Pancreas (tissue), 10 donors: ENCODE measurements at regions not wholly inside any gene's neighbourhood (a gene's known extent, or its start where the extent isn't known, plus 50 kb on each side); places are given as distances from the start of the nearest gene placed in this dataset.

Source experiments
- ATAC-seq, 4 donors: fragments of 200-7000 bp; cut with Tn5 transposase; one replicate each; pipeline versions ENCODE4 v1.8.0 to v1.9.1; 2020; ENCODE audit warnings: mild to moderate bottlenecking in 4 of 4, moderate library complexity in 4 of 4
- DNase-seq, 6 donors: peaks; one replicate each; pipeline ENCODE4 v3.0.0-alpha.2; 2020
- FAIRE-seq: peaks from 2 replicates; lab custom pipeline; 2012; peaks lifted over from hg19 to GRCh38; lab: Jason Lieb, UNC
- H3K27ac ChIP-seq, 4 donors: fragments of 200-600 bp; sonication (generic); 1 replicate in 3 of 4; 2 replicates in 1 of 4; pipeline versions ENCODE4 v1.5.0 to v1.8.0; 2020
- H3K27me3 ChIP-seq, 4 donors: fragments of 200-600 bp; one replicate each; pipeline ENCODE4 v1.8.0; 2021
- H3K36me3 ChIP-seq, 3 donors: fragments of 200-600 bp; sonication (generic) in 1 of 3; one replicate each; pipeline versions ENCODE4 v1.5.0 to v1.8.0; 2020 to 2021
- H3K4me1 ChIP-seq, 3 donors: fragments of 200-600 bp; one replicate each; pipeline ENCODE4 v1.8.0; 2021
- H3K4me3 ChIP-seq, 4 donors: fragments of 200-600 bp; sonication (generic) in 2 of 4; one replicate each; pipeline versions ENCODE4 v1.5.0 to v1.8.0; 2020 to 2021
- H3K9me3 ChIP-seq, 4 donors: fragments of 200-600 bp; one replicate each; pipeline ENCODE4 v1.8.0; 2021
- WGBS, 2 donors: extraction: QIAGEN DNeasy Blood & Tissue Kit; methylation state at CpG; one replicate each; pipeline ENCODE4 v1.1.7; 2013; 5-methylcytosine and 5-hydroxymethylcytosine counted together
- intact Hi-C, 3 donors: fragments of 100-400 bp; cut with DNase I; formaldehyde crosslinking; loops; one replicate each; pipeline versions ENCODE4 v1.11.1 to v1.14.2; 2022
- TF ChIP-seq, protein P1 (sequence below), 4 donors: fragments of 200-600 bp; sonication (generic) in 3 of 4; IDR thresholded peaks; one replicate each; pipeline versions ENCODE4 v1.5.0 to v1.8.0; 2021; ENCODE audit warnings: antibody characterized with exemption in 4 of 4
- donor health status: healthy with polysubstance abuse.
- donor health status: DM: no; HTN: no; CAD: no; lungs with moderate emphysema.
- donor health status: DM: no; HTN: no; CAD: no.
- donor health status: control.
- donor health status: control.
- donor health status: Bipolar disorder and iron deficiency.
- donor health status: DM: yes; HTN: yes; CAD: no.
- donor health status: DM: no; HTN: no; CAD: no.
- donor health status: DM: no; HTN: no; CAD: no.
- donor health status: DM: yes; HTN: yes; CAD: no.

DNA sequence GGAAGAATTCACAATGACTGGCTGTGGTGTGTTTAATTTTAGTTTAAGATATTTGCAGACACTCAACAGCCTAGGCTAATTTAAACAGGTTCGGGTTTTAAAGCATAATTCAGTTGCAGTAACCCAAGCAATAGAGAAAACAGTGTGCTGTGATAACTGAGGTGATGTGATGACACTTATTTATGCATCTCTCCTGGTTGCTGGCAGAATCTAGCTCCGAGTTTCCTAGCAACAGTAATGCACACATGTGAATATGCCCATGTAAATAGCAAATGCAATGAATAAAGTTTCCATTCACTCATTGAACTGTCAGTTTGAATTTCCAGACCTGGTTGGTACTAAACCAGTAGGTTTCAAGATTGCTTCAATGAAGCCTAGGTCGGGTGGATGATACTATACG is 426.5 kb downstream of the TMX3 start:
- FAIRE-seq: no peak
- Histone ChIP-seq H3K36me3 (no peaks in the 10 kb centered on the region), H3K9me3 (no peaks in the 10 kb centered on the region), H3K4me3 (no peak overlapping the region), H3K27me3 (no peaks in the 10 kb centered on the region), H3K27ac (no peak overlapping the region), H3K4me1 (no peaks in the 10 kb centered on the region)
- no peak for DNase-seq
- no peak for ATAC-seq
- intact Hi-C loops: no loop called here
- TF ChIP-seq, protein P1, sequence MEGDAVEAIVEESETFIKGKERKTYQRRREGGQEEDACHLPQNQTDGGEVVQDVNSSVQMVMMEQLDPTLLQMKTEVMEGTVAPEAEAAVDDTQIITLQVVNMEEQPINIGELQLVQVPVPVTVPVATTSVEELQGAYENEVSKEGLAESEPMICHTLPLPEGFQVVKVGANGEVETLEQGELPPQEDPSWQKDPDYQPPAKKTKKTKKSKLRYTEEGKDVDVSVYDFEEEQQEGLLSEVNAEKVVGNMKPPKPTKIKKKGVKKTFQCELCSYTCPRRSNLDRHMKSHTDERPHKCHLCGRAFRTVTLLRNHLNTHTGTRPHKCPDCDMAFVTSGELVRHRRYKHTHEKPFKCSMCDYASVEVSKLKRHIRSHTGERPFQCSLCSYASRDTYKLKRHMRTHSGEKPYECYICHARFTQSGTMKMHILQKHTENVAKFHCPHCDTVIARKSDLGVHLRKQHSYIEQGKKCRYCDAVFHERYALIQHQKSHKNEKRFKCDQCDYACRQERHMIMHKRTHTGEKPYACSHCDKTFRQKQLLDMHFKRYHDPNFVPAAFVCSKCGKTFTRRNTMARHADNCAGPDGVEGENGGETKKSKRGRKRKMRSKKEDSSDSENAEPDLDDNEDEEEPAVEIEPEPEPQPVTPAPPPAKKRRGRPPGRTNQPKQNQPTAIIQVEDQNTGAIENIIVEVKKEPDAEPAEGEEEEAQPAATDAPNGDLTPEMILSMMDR (IDR thresholded peaks at IDR 0.05): no peak
- 35 to 60% methylated on average over 4 of the region's 4 CpGs for WGBS, 2 donors

DNA sequence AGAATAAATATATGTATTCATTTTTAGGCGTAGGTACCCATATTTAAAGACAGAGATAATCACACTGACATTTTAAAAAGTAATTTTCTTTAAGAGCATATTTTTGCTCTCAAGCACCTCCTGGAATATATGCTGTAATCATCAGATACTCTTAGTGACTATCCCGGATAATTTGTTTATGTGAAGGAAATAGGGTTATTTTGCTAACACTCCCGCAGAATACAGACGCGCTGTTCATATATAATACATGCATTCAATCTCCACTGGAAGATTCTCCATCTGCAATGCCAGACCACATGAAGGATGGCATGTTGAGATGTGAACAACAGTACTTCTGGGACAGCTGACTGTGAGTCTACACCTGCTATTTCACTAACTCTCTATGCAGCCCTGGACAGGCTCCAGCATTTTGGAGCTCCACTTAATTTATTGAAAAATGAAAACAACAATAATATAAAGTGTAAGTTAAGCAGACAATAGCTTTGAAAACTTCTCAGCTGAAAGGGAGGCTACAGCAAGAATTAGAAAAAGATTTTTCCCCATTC is 430.6 kb downstream of the TMX3 start:
- ATAC-seq: no peak
- 70 to 73% methylated on average over 5 of the region's 5 CpGs for WGBS, 2 donors
- H3K9me3 ChIP-seq: no peaks in the 10 kb centered on the region
- H3K27me3 ChIP-seq: no peaks in the 10 kb centered on the region
- FAIRE-seq: no peak
- TF ChIP-seq, protein P1 (IDR thresholded peaks at IDR 0.05): no peak
- no peaks in the 10 kb centered on the region for H3K36me3 ChIP-seq
- H3K27ac ChIP-seq: no peak overlapping the region
- no peak overlapping the region for H3K4me3 ChIP-seq
- no peaks in the 10 kb centered on the region for H3K4me1 ChIP-seq
- intact Hi-C loops: no loop called here
- no peak for DNase-seq

DNA sequence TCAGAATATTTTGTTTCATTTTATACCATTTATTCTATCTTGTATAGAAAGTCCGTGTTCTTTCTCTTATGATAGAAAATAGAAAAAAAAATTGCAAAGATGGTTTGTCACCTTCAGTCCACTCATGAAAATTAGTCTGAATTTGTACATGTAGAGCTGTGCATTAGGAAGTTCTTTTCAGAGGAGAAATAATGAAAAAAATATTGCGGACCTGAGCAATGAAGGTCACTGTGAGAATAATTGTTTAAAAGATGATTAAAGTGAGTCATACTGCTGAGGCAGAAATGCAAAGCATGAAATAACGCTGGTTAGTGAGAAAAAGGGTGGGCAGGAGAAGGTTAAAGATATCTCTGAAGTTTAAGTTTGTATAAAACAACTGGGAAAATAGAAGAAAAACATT is 431.1 kb downstream of the TMX3 start:
- Histone ChIP-seq H3K27ac (no peak overlapping the region), H3K9me3 (no peaks in the 10 kb centered on the region), H3K4me1 (no peaks in the 10 kb centered on the region), H3K27me3 (no peaks in the 10 kb centered on the region), H3K4me3 (no peak overlapping the region), H3K36me3 (no peaks in the 10 kb centered on the region)
- intact Hi-C loops: no loop called here
- no peak for FAIRE-seq
- no peak for ATAC-seq
- DNase-seq: no peak
- TF ChIP-seq, protein P1 (IDR thresholded peaks at IDR 0.05): no peak
- WGBS, 2 donors: 17 to 19% methylated on average over 3 of the region's 3 CpGs

- Histone ChIP-seq H3K27me3 (no peaks in the 10 kb centered on the region), H3K36me3 (no peaks in the 10 kb centered on the region), H3K4me3 (no peak overlapping the region), H3K4me1 (no peaks in the 10 kb centered on the region), H3K27ac (no peak overlapping the region), H3K9me3 (no peaks in the 10 kb centered on the region)
- ATAC-seq (no peak), DNase-seq (no peak), FAIRE-seq (no peak)
- TF ChIP-seq, protein P1 (IDR thresholded peaks at IDR 0.05): no peak
- intact Hi-C loops: no loop called here
- WGBS, 2 donors: 25 to 41% methylated on average over 2 of the region's 2 CpGs
These were observed 432.7 kb downstream of the TMX3 start for GRCh38 chr18:68282232-68282631.

GRCh38 chr18:68275616-68276015 is 439.3 kb downstream of the TMX3 start:
- FAIRE-seq (no peak), DNase-seq (no peak), ATAC-seq (no peak)
- Histone ChIP-seq H3K4me1 (no peaks in the 10 kb centered on the region), H3K27me3 (no peaks in the 10 kb centered on the region), H3K9me3 (no peaks in the 10 kb centered on the region), H3K36me3 (no peaks in the 10 kb centered on the region), H3K4me3 (no peak overlapping the region), H3K27ac (no peak overlapping the region)
- intact Hi-C loops: no loop called here
- 0 to 67% methylated on average over 1 of the region's 1 CpG for WGBS, 2 donors
- TF ChIP-seq, protein P1 (IDR thresholded peaks at IDR 0.05): no peak
